ENCODE measurements at regions not wholly inside any gene's neighbourhood (a gene's known extent, or its start where the extent isn't known, plus 50 kb on each side); places are given as distances from the start of the nearest gene placed in this dataset.

DNA sequence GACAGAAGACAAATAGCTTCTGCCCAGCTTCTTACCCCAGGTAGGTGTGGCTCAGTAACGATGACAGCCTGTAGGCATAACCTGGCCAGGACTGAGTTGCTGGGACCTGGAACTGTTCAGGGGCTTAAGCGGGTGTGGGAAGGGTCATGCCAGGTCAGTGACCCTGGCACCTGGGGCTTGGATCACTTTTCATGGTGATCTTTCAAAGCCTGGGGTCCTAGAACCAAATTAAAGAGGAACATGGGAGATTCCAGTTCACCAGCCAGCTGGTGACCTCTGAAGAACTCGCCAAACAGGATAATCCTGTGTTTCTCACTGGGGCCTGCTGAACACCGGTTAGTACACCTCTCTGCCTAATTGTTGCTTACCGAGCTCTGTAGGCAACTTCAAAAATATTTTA lies 102.6 kb upstream of the LMNTD1 start:
- TF ChIP-seq POLR2A (IDR thresholded peaks at IDR 0.05) (no peak), CTCF (IDR thresholded peaks at IDR 0.05) (no peak)

Data from heart left ventricle (tissue), 13 donors.